Inflammatory macrophage (primary cell): ENCODE measurements at regions not wholly inside any gene's neighbourhood (a gene's known extent, or its start where the extent isn't known, plus 50 kb on each side); places are given as distances from the start of the nearest gene placed in this dataset.
"Not testable (repeated sequence)": the region's sequence is repeated elsewhere in the genome, so short reads cannot be mapped to it uniquely, and the experiment has no call there.

Experiments used
- DNase-seq, 2 donors: peaks; one replicate each; pipeline ENCODE4 v3.0.0-alpha.2; 2020 to 2022

DNA sequence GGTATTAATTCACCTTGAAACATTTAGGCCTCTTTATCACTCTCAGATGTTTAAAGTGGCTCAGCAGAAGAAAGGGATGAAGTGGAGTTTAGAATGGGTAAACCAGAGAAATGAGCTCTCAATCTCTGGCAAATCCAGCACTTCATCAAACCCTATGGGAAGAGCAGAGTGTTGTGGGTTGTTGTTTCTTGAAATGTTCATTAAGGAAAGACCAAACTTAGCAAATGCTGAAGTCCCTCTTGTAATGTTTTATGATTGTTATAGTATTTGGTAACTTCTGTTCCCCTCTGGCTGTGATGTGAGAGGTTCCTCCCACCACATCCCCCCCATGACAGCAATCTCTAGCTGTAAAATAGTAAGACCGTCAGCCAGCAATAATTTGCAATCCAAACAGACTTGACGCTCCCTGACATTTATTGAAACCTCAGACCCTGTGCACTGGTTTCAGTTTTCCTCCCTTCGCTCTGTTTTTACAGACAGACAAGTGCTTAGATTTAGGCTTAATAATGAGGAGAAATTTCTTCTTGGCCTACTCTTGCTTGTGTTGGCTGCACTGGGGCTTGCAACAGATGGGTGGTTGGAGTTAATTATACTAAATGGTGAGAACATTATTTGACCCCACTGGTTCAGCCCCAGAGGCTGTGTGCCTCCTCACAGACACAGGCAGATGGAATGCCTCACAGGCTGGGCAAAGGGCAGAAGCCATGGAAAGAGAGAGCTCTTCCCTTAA, 609.4 kb upstream of the SOX9 start:
- no peak for DNase-seq

DNA sequence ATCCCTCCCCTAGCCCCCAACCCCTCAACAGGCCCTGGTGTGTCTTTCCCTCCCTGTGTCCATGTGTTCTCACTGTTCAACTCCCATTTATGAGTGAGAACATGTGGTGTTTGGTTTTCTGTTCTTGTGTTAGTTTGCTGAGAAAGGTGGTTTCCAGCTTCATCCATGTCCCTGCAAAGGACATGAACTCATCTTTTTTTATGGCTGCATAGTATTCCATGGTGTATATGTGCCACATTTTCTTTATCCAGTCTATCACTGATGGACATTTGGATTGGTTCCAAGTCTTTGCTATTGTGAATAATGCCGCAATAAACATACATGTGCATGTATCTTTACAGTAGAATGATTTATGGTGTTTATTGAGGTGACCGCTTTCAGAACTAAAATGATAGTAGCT, 607.1 kb upstream of the SOX9 start:
- not testable (repeated sequence) for DNase-seq

DNA sequence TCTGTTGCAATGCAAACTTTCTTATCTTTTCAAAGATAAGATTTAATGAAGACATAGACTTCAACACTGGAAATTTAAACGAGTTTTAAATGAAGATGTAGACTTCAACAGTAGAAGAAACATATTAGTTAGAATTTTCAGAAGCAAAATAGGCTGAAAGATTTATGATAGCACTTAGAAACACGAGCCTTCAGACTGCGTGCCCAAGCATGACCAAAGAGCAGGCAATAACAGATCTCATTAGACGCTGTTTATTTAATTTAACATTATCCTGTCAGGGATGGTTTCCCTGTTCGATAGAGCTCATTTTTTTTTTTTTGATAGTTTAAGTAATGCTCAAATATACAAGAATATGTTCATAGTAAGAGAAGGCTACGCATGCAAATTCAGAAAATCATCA, 604.7 kb upstream of the SOX9 start:
- no peak for DNase-seq

DNA sequence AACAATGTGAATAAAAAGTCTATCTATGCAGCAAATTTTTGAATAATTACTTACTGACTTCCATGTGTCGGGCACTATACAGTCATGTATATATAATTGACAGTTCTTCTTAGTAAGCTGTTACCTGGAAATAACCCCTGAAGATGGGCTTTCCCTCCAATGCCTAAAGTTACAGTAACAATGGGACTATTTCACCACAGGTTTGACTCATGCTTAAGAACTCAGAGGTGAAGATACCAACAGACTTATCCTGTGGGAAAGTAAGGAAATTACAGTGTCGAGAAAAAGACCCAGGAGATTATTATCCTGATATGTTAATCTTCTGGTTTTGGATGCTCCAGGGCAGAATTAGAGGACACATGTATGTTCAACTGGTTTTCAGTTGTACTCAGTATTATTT, 601.5 kb upstream of the SOX9 start:
- no peak for DNase-seq

DNA sequence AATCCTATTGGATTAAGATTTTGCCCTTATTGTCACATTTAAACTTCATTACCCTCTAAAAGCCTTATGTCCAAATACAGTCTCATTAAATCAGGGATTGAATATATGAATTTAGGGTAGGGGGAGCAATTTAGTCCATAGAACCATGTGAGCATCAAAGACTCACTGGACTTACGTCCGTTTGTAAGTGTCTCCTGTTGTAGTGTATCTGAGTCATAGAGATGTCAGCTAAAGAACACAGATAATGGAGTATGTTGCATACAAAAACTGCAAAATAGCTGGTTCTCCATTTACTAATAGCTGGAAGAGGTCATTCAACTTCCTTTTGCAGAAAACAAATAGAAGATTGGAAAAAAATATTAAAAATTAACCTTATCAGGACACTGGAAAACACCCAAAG, 599.1 kb upstream of the SOX9 start:
- no peak for DNase-seq

DNA sequence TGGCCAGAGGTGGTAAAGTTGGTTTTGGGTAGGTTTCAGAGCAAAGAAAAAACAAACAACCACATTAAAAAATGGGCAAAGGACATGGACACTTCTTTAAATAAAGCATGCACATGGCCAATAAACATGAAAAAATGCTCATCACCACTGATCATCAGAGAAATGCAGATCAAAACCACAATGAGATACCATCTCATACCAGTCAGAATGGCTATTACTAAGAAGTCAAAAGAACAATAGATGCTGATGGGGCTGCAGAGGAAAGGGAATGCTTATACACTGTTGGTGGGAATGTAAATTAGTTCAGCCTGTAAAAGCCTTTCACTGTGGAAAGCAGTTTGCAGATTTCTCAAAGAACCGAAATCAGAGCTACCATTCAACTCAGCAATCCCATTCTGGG, 598.4 kb upstream of the SOX9 start:
- DNase-seq: no peak

DNA sequence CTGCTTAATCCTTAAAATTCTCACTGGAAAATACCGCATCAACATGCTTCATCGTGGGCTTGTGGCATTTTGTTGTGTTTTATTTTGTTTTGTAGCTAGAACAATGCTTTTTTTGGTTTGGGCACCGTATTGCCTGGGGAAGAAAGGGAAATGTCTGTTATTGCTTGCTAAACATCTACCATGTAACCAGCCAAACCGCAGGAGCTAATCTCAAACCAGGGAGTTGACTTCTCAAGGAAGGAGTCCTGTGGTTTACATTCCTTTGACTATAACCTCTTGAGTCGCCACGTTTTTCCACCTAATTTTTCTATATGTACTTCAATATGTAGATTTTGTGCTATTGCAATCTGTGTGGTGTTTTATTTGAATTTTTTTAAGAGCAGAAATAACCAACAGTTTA, 593.5 kb upstream of the SOX9 start:
- DNase-seq: no peak

DNA sequence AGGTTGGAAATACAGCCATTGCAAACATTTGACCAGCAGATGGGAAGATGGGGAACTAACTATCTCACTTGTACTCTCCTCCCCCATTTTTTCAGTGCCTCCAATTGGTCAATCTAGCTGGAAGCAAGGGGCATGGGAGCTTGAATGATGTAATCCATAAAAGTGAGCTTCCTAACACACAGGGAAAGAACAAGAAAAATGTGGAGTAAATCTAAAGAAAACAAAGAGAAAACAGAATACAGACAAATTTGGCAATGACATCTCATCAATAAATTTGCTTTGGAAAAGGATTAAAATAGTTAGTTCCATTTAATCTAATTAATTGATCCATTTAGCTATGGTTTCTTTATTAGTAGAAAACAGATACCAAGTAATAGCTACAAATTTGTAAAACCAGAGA, 592.6 kb upstream of the SOX9 start:
- no peak for DNase-seq

DNA sequence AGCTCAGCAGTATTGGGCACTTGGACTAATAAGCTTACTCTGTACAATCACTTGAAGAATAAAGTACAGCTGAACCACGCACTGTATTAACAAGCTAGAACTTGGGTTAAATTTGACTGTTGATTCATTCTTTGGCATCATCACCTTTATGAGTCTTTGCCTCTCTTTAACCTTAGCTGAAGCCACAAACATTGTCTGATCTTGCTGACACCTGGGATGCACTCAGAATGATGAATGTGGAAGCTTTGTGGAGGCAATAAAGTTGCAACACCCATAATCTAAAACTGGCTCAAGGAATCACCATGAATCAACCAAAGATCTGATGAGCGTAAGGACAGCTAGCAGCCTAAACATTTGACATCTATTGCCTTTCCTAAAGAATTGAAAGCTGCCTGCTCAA, 590.6 kb upstream of the SOX9 start:
- DNase-seq: no peak

DNA sequence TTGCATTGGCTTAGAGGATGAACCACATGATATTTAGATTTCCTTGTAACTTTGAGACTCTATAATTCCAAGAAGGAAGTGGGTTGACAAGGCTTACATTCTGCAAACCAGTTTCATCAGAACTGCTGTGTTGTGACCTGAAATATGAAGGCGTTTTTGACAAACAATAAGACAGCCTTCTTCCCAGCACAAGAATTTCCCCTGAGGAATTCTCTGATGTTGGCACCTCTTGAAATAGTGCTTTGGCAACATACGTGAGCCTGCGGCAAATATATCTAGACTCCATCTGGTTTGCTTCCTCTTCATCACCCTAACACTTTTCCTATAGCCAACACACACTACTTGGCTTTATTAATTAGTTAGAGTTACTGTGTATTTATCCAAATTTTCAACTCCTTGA, 585.5 kb upstream of the SOX9 start:
- DNase-seq: no peak

DNA sequence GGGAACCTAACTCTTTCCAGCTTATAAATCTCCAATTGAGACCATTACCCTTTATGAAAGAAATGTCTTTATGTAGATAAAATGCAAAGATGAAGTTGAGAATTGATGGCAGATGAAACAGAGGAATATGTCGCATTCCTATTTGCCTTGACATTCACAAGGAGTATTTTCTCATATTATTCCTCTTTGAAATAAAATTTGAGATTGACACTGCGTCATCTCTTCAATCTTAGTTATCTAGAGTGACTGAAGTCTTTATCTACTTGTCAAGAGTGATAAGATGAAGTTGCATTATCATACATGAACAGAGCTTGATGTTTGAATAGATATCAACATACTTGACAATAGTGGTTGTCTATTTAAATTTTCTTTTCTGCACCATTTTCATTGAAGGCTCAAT, 574.4 kb upstream of the SOX9 start:
- no peak for DNase-seq

DNA sequence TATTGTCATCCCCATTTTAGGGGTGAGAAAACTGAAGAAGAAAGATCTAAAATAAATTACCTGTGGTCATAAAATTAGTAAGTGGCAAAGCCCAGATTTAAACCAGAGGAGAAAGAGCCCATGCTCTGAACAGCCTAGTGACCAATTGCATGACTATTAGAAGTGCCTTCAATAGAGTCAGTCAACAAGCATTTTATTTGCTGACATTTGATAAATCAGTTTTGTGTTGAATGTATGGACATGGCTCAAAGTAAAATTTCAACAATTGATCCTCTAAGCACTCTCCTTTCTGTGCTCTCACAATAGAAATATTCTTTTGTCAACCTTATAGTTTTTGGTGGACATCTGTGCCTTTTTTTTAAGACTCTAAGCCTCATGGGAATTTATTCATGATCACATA, 572.9 kb upstream of the SOX9 start:
- no peak for DNase-seq

DNA sequence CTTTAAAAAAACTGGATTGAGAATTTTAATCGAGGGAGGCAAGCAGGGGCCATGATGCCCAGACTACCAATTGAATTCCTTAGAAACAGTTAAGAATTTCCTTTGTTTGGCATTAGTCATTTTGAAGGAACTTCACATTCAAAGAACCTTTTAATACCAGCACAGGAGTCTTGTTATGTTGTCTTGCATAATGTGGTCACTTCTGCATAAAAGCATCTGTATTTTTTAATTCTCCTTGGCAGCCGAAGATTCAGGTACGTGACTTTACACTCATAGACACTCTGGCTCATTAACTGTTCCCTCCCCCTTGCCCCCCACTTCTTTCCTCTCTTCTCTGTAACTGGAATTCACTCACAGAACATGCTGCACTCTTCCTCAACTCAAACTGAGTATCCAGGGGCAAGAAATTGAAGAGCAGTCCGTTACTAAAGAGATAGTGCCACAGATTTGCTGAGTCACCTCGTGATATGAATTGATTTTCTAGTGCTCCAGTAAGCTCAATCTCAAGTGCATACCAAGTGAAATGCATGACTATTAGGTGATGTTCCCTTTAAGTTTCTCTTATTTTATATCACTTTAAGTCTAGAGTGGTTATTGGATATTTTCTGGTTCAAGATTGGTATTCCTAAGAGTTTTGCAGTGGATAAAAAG, 572.2 kb upstream of the SOX9 start:
- no peak for DNase-seq

DNA sequence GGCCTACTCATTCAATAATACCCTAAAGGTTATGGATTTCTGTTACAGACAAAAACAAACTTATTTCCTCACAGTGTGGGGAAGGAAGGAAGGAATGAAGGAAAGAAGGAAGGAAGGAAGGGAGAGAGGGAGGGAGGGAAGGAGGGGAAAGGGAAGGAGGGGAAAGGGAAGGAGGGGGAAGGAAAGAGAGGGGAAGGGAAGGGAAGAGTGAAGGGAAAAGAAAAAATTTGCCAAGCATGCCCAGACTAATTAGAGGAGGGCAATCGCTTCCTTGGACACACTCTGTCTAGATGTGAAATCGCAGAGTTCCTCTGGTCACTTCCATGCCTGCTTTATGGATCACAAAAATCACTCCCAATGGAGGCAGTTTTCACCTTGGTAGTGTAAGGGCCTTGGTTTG, 570.1 kb upstream of the SOX9 start:
- DNase-seq: no peak

DNA sequence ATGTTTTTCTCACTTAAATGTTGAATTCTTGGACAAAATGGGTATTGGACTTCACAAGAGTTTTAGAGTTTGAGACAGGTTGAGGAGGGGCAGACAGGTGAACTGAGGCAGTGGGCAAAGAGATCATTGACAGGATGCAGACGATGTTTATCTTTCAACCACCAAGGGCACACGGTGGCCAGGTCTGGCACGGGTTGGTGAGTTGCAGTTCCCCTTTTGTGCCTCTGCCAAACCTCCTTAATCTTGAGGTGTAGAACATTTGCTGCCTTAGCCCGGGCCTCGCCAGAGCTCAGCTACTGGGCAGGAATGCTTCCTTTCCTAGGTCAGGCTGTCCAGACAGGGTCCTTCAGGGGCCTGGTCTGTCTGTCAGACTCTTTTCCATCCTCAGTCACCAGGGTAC, 567.4 kb upstream of the SOX9 start:
- no peak for DNase-seq

DNA sequence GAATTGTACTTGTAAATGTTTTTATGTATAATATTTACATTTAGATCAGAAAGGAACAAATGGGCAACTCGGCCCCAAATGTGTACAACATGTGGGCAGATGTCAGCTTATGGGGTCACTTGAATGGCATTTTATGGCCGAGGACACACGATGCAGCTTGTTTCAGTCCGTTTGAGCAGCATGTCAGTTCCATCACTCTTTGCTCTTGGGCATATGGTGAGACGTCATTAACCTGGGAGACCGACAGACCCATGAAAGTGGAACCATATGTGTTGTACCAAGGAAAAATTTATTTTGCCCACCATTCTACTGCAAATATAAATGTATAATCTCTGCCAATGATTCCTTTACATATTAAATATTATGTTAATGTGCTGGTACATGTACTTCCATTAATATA, 561.9 kb upstream of the SOX9 start:
- DNase-seq: no peak

DNA sequence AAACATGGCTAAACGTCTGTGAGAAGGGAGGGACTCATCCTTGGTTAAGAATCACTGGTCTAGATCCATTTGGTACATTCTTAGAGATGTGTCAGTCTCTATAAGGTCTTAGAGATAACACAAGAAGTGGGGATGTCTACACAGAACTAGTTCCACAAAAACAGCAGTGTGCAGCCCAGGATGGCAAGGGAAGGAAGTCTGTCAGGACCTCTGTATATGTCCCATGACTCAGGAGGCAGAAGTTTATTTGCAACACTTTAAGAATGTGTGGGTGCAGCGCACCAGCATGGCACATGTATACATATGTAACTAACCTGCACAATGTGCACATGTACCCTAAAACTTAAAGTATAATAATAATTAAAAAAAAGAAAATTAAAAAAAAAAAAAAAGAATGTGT, 548.5 kb upstream of the SOX9 start:
- no peak for DNase-seq

DNA sequence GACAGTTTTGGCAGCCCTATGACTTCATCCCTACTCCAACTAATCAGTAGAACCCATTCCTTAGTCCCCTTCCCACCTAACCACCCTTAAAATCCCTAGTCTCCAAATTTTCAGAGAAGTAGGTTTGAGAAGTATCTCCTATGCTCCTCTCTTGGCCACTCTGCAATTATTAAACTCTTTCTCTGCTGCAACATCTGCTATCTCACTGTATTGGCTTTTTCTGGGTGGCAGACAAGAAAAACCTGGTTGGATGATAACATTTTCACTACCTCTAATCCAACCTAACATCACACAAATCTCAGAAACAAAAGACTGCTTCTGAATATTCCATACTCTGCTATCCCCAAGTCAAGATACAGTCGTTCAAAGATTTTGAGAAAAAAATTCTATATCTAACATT, 542.4 kb upstream of the SOX9 start:
- DNase-seq: no peak

DNA sequence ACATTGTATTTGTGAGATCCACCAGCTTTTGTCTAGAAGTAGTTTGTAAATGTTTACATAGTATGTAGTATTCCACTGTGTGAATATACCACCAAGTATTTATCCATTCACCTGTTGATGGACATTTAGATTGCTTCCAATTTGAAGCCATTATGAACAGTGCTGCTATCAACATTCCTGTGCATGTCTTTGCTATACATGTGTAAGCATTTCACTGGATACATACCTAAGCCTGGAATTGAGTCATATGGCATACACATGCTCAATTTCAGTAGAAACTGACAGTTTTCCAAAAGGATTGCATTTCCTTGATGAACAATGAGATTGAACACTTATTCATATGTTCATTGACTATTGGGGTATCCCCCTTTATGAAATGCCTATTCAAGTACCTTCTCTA, 540.6 kb upstream of the SOX9 start:
- no peak for DNase-seq

DNA sequence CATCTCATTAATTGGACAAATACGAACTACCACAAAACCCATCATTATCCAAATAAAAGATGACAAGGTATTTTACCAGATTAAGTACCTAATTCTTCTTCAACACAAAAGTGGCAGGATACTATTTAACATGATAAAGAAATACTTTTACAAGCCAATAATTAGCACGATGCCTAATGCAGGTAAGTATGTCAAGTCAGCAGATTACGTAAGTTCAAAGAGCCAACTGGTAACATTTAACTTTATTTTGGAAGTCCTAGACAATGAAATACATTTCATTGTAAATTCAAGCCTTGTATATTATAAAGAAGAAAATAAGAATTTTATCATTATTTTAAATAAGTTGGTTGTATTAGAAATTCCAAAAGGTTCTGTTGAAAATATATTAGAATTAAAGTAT, 535.3 kb upstream of the SOX9 start:
- no peak for DNase-seq

DNA sequence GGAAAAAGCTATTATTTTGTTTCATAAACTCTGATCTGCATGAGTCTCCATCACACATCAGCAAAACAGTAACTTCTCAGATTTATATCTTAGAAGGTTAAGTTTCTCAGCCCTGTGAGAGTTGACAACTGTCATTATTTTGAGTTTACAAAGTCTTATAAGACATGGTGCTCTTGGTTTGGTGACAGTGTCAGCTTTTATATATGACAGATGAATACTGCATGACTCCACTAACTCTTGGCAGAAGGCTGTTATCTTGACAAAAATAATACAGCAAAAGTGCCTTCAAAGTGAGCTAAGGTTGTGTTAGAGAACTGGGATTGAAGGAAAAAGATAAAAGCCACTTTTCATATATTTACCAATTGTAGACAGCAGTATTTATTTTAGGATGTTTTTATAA, 528.4 kb upstream of the SOX9 start:
- DNase-seq: no peak

DNA sequence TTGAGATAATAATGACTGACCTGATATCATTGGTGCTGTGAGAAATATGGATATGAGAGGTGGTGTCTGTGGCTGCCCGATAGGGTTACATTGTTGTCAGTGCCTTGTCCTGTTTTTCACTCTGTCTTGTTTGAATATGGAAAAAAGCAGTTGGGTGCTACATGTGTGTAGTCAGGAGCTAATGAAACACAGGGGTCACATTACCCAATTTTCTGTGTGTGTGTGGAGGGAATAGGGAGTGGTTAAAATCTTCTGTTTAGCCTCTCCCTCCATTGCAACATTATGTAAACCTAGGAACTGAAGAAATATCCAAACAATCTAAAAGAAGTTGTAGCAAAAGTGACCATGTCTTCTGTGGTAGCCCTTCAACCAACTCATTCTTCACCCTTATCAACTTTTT, 527.7 kb upstream of the SOX9 start:
- no peak for DNase-seq

DNA sequence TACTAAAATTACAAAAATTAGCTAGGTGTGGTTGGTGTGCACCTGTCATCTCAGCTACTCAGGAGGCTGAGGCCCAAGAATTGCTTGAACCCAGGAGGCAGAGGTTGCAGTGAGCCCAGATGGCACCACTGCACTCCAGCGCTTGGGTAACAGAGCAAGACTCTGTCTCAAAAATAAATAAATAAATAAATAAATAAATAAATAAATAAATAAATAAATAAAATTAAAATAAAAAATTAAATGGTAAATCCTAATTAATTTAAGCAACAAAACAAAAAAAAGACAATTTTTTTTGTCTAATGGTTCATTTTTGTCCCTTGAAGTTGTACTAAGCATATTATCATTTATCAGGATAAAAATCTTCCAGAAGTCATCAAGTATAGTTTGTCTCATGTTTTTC, 521.2 kb upstream of the SOX9 start:
- DNase-seq: not testable (repeated sequence)

DNA sequence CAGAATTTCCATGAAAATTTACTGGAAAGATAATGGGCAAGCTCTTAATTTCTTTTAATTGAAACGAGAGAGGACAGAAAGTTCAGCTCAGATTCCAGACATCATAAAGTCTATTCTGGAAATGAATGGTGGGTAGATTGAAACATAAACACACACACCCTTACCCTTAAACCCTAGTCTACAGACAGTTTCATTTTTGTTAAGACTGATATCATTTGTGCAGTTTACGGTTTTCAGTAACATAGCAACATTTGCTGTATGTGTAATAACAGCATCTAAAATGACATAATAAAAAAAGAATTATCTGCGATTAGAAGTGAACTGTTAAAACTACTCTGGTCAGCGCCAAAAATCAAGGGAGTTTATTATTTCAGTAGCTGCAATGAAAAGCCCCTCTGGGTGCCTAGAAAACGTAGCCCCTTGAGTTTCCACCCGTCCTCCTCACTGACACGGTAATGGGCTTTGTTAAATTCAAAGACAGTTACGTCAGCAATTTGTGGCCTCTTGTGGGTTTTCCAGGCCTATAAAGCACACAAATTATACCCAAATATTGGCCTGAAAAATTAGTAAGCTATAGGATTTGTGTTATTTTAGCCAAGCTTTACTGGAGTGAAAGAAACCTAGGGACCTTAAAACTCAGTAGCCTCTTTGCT, 520.6 kb upstream of the SOX9 start:
- DNase-seq: no peak
